HG03469 (cell line): ENCODE measurements at regions not wholly inside any gene's neighbourhood (a gene's known extent, or its start where the extent isn't known, plus 50 kb on each side); places are given as distances from the start of the nearest gene placed in this dataset.
"Not testable (repeated sequence)": the region's sequence is repeated elsewhere in the genome, so short reads cannot be mapped to it uniquely, and the experiment has no call there.

ENCODE experiments used
- ATAC-seq: cut with Tn5 transposase; IDR thresholded peaks from one replicate; pipeline ENCODE4 v1.9.1; 2021; ENCODE audit warnings: mild to moderate bottlenecking, moderate library complexity, moderate number of reproducible peaks; ENCODE audit not compliant: unreplicated experiment

DNA sequence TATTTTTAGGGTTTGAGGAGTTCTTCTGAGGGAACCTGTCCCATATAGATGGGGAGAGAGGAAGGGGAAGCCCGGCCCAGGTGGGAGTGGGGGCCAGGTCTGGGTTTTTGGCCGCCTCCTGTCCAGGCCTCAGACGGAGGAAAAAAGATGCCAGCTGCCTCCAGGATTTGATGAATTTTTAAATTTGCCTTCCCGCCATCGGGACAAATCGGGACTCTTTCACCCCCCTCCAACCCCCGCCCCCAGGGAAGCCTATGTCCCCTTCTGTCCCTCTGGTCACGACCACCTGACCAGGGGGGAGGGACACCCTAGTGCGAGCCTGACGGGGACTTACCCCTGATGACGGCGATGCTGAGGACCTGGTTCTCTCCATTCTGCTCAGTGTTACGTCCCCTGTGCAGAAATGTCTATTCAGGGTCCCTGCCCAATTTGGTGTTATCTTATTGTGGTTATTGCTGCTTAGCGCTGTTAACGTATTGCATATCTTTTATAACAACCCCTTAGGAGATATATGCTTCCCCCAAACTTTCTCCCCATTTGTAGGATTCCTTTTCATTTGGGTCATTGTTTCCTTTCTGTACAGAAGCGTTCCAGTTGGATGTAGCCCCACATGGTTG, 115.9 kb upstream of the GRK3 start:
- ATAC-seq = no peak

DNA sequence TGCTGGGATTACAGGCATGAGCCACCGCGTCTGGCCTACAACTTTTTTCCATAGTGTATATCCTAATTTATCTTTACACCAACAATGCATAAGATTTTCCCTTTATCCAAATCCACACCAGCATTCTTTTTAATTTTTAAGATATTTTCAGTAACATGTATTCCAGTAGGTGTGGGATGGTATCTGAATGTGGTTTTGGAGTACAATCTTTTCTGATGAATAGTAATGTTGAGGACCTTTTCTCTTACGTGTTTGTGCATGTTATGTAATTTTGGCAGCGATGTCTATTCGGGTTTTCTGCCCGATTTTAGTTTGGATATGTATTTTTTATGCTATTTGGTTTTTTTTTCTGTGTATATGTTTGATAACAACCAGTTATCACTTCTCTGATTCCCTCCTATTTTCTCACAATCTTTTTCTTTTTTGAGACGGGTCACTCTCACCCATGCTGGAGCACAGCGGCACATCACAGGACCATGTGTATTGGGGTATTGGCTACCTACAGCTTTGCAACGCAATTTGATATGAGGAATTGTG, 114.6 kb upstream of the GRK3 start:
- no peak for ATAC-seq

DNA sequence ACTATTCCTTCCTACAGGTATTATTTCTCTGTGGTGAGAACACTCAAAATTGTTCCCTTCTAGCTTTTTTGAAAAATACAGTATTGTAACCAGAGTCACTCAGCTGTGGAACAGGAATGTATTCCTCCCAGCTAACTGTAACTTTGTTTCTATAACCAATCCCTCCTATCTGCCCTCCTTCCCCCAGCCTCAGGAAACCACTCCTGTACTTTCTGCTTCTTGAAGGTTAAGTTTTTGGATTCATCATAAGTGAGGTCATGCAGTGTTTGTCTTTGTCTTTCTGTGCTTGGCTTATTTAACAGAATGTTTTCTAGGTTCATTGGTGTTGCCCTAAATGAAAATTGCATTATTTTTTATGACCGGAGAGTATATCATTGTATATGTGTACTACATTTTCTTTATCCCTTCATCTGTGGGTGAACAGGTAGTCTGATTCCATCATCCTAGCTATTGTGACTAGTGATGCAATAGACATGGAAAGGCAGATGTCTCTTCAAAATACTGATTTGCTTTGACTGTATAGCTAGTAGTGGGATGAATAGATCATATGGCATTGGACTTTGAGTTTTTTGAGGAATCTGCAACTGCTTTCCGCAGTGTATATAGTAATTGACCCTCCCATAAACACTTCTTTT, 112.9 kb upstream of the GRK3 start:
- no peak for ATAC-seq

- ATAC-seq = no peak
These were observed 112.3 kb upstream of the GRK3 start for GRCh38 chr22:25452116-25452700.

DNA sequence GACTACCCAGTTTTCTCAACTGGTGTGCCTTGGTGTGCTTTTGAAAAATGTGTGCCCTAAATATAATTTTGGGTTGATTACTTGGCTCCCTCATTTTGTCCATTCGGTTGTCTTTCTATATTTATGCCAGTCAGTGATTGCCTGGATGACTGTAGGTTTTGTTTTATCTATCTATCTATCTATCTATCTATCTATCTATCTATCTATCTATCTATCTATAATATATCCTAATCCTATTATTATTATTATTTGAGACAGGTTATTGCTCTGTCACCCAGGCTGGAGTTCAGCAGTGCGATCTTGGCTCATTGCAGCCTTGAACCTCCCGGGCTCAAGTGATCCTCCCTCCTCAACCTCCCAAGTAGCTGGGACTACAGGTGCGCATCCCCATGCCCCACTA, 111.4 kb upstream of the GRK3 start:
- ATAC-seq = no peak

GRCh38 chr22:25453557-25453956, 110.9 kb upstream of the GRK3 start:
- ATAC-seq = no peak

DNA sequence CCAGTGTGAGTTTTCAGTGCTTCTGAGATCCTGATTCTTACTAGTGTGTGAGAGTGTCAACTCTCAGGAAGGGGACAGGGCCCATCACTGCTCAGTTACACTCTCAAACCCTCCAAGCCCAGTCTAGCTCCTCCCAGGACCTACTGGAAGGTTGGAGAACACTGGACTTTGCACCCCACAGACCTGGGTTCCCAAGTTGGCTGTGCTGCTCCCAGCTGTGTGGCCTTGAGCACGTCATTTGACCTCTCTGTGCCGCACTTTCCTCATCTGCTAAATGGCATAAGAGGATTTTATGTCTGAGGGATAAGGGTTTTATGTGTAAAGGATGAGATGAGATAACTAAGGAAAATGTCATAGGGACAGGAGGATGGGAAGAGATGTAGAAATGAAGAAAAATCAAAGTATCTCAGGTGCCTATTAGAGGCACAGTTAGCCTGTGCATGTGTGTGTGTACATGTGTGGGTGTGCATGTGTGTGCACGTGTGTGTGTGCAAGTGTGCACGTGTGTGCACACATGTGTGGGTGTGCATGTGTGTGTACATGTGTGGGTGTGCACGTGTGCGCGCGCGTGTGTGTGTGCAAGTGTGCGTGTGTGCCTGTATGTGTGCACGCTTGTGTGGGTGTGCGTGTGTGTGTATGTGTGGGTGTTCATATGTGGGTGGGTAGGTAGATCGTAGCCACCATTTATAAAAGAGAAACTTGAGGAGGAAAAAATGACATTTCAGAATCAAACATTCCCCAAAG, 108.0 kb upstream of the GRK3 start:
- not testable (repeated sequence) for ATAC-seq

DNA sequence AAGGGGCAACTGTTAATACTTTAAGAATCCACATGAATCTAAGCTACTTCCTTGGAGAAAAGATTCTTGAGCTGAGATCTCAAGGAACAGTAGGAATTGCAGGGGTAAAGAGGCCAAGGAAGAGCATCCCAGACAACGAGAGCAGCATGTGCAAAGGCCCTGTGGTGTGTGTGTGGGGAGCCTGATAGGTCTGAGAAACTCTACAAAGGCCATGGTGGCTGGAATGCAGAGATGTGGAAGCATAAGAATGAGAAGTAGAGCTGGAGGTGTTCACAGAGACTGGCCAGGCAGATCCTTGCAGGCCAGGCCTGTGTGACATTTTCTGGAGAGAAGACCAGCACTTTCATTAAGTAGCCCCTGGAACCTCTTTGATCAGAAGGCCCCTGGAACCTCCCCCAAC, 105.8 kb upstream of the GRK3 start:
- ATAC-seq = not testable (repeated sequence)

DNA sequence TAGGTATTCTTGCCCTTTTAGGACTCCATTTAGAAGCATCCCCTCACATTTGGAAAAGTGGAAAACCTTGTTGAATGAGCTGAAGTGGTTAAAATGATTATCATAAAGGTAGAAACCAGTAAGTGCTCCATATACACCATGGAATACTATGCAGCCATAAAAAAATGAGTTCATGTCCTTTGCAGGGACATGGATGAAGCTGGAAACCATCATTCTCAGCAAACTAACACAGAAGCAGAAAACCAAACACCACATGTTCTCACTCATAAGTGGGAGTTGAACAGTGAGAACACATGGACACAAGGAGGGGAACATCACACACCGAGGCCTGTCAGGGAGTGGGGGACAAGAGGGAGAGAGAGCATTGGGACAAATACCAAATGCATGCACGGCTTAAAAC, 103.8 kb upstream of the GRK3 start:
- not testable (repeated sequence) for ATAC-seq

GRCh38 chr22:25461301-25461700, 103.2 kb upstream of the GRK3 start:
- no peak for ATAC-seq

GRCh38 chr22:25462474-25463346, 101.8 kb upstream of the GRK3 start:
- not testable (repeated sequence) for ATAC-seq

DNA sequence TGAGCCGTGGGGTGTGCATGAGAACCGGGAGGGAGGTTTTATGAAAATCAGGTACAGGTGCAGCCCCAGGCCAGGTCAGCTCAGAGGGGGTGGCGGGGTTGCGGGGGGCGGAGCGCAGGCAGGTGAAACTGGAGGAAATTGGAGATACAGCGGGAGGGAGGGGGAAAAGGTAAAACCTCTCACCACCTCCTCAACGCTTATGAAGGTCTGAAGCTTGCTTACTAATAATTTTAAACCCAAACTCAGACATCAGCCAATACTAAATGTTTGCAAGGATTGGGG, 101.2 kb upstream of the GRK3 start:
- not testable (repeated sequence) for ATAC-seq

GRCh38 chr22:25464326-25464725, 100.1 kb upstream of the GRK3 start:
- not testable (repeated sequence) for ATAC-seq

DNA sequence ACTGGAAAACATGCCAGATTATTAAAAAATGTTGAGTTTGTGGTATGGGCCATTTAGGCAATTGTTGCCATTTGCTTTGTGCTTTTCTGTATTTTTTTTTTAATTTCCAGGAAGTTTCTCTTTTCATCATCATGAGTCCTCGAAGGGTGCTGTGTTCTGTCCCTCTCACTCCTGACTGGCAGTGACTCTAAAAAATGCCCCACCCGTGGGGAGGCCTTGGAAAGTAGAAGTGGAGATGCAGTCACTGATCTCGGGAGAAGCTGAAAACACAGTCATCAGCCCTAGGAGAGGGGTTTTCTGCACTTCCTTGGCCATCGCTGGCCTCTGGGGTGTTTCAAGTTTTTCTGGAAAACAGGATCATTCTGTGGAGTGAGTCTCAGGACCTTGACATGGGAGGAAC, 98.5 kb upstream of the GRK3 start:
- no peak for ATAC-seq

GRCh38 chr22:25472382-25472781, 92.1 kb upstream of the GRK3 start:
- no peak for ATAC-seq

DNA sequence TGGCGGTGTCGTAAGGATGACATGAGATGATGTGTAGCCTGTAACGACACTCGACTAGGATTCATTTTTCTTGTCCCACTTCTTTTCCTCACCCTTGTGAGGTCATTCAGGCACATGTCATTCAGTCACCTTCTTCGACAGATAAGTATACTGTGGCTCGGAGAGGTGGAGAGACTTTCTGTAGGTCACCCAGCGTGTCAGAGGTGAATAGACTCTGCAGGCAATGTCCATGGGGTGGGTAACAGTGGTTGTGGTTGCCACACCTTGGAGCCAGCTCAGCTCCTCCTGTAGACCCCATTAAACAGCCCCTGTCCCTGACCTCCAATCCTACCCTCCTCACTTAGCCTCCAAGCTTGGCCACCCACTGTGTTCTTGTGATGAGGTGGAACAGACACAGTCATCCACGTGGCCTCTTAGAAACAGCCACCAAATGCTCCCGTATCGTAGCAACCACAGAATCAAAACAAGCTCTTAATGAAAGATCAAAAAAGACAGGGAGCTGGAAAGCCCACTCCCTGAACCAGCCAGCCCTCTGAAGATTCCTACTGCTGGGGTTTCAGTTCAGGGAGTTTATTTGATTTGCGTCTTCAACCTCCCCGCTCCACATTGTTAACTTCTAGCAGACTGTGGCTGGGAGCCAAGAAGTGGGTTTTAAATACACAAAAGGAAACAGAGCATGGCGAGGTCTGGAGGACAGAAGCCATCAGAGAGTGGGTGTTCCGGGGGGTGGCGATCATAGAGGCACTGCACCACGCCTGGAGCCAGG, 89.0 kb upstream of the GRK3 start:
- no peak for ATAC-seq

- no peak for ATAC-seq
These were observed 87.1 kb upstream of the GRK3 start for GRCh38 chr22:25477358-25477757.

- ATAC-seq = no peak
These were observed 86.4 kb upstream of the GRK3 start for GRCh38 chr22:25478111-25478510.

- no peak for ATAC-seq
These were observed 85.9 kb upstream of the GRK3 start for GRCh38 chr22:25478528-25478927.

- ATAC-seq = not testable (repeated sequence)
These were observed 83.6 kb upstream of the GRK3 start for GRCh38 chr22:25480868-25481267.
